ENCODE measurements at regions not wholly inside any gene's neighbourhood (a gene's known extent, or its start where the extent isn't known, plus 50 kb on each side); places are given as distances from the start of the nearest gene placed in this dataset.

GRCh38 chr2:196290569-196290968 lies 119.2 kb upstream of the STK17B start:
- TF ChIP-seq CTCF (IDR thresholded peaks at IDR 0.05) (no peak), POLR2AphosphoS5 (IDR thresholded peaks at IDR 0.05; ENCODE audit: insufficient read depth in 1 of 2, low read depth in 1 of 2) (no peak), POLR2A (IDR thresholded peaks at IDR 0.05) (no peak)

Measured in vagina (tissue), 2 donors.